Left lobe of liver (tissue), 2 donors: ENCODE measurements at regions not wholly inside any gene's neighbourhood (a gene's known extent, or its start where the extent isn't known, plus 50 kb on each side); places are given as distances from the start of the nearest gene placed in this dataset.
"Not testable (repeated sequence)": the region's sequence is repeated elsewhere in the genome, so short reads cannot be mapped to it uniquely, and the experiment has no call there.

Experiments used
- ATAC-seq: fragments of 200-7000 bp; cut with Tn5 transposase; one replicate; pipeline ENCODE4 v1.9.1; 2020; ENCODE audit warnings: mild to moderate bottlenecking, moderate library complexity
- DNase-seq: peaks from one replicate; pipeline ENCODE4 v3.0.0-alpha.2; 2020; ENCODE audit warnings: low spot score
- donor health status: DM: no; HTN: no; CAD: no; lungs with moderate emphysema.
- donor health status: DM: no; HTN: yes; CAD: no.

DNA sequence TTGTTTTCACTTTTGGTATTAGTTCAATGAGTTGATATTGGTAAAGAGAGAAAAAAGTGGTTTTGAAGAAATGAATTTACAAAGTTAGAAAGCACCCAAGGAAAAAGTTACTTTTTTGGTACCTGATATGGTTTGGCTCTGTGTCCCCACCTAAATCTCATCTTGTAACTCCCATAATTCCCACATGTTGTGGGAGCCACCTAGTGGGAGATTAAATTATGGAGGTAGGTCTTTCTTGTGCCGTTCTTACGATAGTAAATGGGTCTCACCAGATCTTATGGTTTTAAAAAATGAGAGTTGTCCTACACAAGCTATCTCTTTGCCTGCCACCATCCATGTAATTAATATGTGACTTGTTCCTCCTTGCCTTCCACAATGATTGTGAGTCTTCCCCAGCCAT, 965.6 kb upstream of the NRXN1 start:
- no peak for ATAC-seq
- no peak for DNase-seq

- ATAC-seq (no peak), DNase-seq (no peak)
These were observed 963.4 kb upstream of the NRXN1 start for GRCh38 chr2:51995293-51995692.

DNA sequence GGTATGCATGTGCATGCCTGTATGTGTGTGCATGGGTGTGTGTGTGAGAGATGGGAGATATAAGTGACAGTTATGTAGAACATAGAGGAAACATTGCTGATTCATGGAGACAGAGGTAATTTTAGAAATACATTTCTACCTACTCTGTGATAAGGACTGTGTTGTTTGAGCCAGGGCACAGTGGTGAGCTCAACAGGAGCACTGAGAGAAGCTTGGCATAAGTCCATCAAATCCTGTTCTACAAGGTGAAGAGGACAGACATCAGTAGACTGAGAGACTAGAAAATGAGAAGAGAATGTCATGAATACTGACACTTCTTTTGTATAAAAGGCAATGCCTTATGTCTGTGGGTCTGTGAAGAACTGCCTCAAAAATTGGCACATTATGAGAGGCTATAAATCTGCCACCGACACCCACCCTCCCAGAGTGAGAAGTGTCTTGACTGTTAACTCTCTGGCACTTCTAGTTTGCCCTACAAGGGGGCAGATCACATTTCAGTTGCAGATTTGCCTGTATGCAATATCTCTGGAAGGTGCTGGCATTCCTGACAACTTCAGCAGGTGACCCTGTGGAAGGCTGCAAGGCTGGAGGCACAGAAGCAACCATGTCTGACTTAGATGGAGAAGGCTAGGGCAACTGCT, 962.3 kb upstream of the NRXN1 start:
- DNase-seq (no peak), ATAC-seq (no peak)

GRCh38 chr2:51990684-51991083, 958.8 kb upstream of the NRXN1 start:
- no peak for DNase-seq
- ATAC-seq = no peak

DNA sequence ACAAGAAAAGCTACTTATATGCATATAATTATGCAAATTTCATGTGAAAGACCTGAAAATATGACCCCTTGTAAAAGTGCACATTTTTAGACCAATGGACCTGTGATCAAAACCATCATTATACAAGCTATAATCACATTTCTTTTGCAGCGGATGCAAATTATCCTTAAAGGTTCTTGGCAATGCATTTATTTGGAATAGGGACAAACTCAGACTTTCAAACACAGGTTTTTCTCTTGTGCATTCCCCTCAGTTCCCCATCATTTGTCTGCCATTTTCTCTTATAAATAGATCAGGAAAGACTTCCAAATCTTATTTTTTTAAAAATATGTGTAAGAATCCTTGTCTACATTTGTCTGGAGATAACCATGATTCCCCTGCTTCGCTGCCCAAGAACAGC, 954.2 kb upstream of the NRXN1 start:
- no peak for DNase-seq

DNA sequence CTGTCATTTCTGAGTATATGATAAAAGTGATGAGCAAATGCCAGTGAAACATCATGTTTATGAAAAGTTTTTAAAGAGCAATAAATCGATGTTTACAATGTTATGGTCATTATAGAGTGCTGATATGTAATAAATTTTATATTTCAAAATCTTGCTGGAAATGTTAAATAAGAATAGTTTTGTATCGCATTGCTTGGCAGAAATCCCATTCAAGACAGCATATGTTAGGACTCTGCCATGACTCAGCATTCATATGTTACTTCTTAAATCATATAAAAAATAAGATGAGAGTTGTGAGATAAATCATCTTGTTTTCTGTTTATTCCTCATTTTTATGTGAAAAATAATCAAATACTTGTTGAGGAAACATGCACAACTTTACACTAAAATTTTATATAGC, 949.9 kb upstream of the NRXN1 start:
- DNase-seq (no peak), ATAC-seq (no peak)

More for the DNA sequence above, 954.2 kb upstream of the NRXN1 start:
- ATAC-seq = no peak

- DNase-seq = no peak
- no peak for ATAC-seq
These were observed 944.7 kb upstream of the NRXN1 start for GRCh38 chr2:51976623-51977022.

GRCh38 chr2:51971136-51971535, 939.2 kb upstream of the NRXN1 start:
- no peak for DNase-seq

GRCh38 chr2:51969347-51969746, 937.4 kb upstream of the NRXN1 start:
- ATAC-seq (no peak), DNase-seq (no peak)

More at GRCh38 chr2:51971136-51971535, 939.2 kb upstream of the NRXN1 start:
- no peak for ATAC-seq

GRCh38 chr2:51960841-51961335, 929.0 kb upstream of the NRXN1 start:
- ATAC-seq (no peak), DNase-seq (no peak)

DNA sequence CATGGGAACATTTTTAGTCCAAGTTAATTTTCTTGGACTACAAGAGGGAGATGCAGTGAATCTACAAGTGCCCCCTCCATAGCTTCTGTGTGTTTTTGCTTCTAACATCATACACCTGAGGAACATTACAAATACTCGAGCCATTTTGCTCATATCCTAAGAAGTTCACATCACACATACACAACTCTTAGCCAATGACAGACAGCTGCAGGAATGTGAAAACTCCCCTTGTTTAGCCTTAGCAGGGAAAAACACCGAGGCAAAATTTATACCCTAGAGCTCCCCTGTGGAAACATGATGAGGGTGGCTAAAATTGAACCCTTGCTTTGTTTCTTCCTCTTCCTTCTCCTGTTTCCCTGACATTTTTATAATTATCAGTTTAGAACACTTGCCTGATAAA, 928.3 kb upstream of the NRXN1 start:
- DNase-seq (no peak), ATAC-seq (no peak)

DNA sequence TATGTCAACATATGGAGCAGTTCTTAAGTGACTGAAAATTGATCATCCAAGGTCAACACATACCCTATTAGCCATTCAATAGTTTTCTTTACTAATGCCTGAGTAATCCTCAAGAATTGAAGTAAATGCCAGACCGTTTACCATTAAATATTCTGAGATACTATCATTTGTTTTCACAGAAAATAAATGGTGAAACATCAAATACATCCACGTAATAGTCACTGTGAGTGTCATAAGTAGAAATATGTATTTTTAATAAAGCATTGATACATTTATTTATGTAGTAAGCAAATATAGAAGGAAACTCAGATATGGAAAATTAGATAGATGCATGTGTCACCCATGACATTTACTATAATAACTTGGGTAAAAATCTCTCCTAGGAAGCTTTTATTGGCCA, 927.8 kb upstream of the NRXN1 start:
- no peak for DNase-seq
- ATAC-seq = no peak

GRCh38 chr2:51953931-51954330, 922.0 kb upstream of the NRXN1 start:
- DNase-seq (no peak), ATAC-seq (no peak)

GRCh38 chr2:51921076-51921475, 889.1 kb upstream of the NRXN1 start:
- no peak for DNase-seq
- ATAC-seq = no peak

DNA sequence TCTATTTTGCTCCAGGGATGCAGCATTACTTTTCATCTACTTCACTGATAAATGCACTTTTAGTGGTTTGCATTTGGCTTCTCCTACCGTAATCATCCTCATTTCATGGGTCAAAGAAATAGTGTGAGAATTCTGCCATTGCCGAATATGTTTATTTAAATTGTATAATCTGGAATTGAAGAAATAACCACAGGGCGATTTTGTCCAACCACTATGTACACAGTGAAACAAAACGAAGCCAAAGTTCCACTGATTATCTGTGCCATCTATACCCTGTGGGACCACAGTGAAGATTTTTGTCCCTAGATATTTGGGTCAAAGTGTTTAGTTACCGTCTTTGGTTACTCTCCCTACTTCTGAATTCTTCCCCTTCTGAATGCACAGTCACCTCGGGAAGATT, 888.6 kb upstream of the NRXN1 start:
- no peak for ATAC-seq
- no peak for DNase-seq

- DNase-seq = no peak
- no peak for ATAC-seq
These were observed 887.5 kb upstream of the NRXN1 start for GRCh38 chr2:51919395-51919794.

GRCh38 chr2:51918113-51918512, 886.2 kb upstream of the NRXN1 start:
- ATAC-seq (no peak), DNase-seq (no peak)

DNA sequence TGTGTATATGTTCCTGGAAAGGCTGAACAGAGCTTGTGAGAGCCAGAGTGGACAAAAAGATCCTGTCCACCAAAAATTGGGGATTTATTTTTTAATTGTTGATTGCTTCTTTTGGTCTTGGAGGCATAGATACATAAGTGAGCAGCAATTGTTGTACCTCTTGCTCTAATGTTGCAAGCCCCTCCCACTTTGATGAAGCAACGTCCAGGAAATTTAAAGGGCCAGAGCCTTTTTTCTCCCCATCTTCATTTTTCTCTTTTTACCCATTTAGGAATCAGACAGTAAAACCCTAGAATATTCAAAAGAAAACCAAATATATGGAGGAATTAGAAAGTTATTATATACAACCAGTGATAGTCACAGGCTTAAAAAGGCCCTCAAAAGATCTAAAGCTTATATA, 871.8 kb upstream of the NRXN1 start:
- no peak for ATAC-seq

DNA sequence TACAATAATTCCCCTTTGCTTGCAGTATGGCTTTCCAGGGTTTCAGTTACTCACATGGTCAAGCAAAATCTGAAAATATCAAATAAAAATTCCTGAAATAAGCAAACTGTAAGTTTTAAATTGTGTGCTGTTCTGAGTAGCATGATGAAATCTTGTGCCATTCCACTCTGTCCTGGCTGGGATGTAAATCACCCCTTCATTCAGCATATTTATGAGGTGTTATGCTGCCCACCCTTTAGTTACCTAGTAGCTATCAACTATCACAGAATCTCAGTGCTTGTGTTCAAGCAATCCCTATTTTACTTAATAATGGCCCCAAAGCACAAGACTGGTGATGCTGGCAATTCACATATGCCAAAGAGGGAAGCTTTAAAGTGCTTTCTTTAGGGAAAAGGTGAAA, 867.7 kb upstream of the NRXN1 start:
- no peak for DNase-seq
- no peak for ATAC-seq

More for the DNA sequence above, 871.8 kb upstream of the NRXN1 start:
- no peak for DNase-seq

DNA sequence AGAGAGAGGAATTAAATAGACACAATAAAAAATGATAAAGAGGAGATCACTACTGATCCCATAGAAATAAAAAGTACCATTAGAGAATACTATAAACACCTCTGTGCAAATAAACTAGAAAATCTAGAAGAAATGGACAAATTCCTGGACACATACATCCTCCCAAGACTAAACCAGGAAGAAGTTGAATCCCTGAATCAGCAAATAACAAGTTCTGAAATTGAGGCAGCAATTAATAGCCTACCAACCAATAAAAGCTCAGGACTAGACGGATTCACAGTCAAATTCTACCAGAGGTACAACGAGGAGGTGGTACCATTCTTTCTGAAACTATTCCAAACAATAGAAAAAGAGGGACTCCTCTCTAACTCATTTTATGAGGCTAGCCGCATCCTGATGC, 862.7 kb upstream of the NRXN1 start:
- not testable (repeated sequence) for ATAC-seq, DNase-seq

DNA sequence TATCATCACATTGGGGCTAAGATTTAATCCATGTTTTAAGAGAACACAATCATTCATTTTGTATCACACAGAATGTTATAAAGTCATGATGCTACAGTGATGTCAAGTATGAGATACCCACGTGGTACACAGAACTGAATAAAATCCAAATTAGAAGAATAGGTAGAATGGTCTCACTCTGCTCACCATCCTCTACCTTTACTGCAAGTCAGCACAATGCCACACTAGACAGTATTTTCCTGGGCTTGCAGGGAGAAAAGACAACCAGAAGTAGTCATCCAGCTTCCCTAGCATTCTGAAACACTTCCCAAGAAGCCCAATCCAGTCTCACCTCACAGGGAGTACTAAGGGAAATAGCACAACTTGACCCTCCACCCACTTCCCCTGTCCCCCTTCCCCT, 856.2 kb upstream of the NRXN1 start:
- no peak for DNase-seq
- ATAC-seq = no peak

GRCh38 chr2:51881673-51882072, 849.7 kb upstream of the NRXN1 start:
- ATAC-seq (no peak), DNase-seq (no peak)

- ATAC-seq (peak; percentile 87), DNase-seq (peak; percentile 45)
These were observed 848.2 kb upstream of the NRXN1 start for GRCh38 chr2:51880153-51880552.
